ENCODE measurements at regions not wholly inside any gene's neighbourhood (a gene's known extent, or its start where the extent isn't known, plus 50 kb on each side); places are given as distances from the start of the nearest gene placed in this dataset.
A peak's percentile ranks its signal among the peaks of the same experiment; 100 is the strongest.

- H3K9ac ChIP-seq (ENCODE audit: control insufficient read depth, insufficient read depth, low read length): no peak overlapping the region
- POLR2A ChIA-PET: interaction anchor here (1.3 kb wide), 1 partner anchor 9 kb away, joined by 5 read pairs; no protein-coding TSS in a partner anchor
- H2AFZ ChIP-seq (ENCODE audit: control insufficient read depth, low read depth, low read length): no peak overlapping the region
- in situ Hi-C loops (cut with MboI): loop anchor here (25.0 kb wide), 1 partner anchor 1316 kb away; the partner anchor contains the start of gene PCDH17
- H3K9me3 ChIP-seq (replicated peaks; ENCODE audit: control insufficient read depth, insufficient read depth, low read length): peaks cover 8% of the 10 kb centered on the region; the same call in 2 of the 3 replicates
- no peaks in the 10 kb centered on the region for H4K20me1 ChIP-seq (ENCODE audit: control insufficient read depth, insufficient read depth)
- H3K36me3 ChIP-seq (ENCODE audit: control insufficient read depth in 2 of 2, insufficient read depth in 2 of 2, low read length in 1 of 2): no peaks in the 10 kb centered on the region
- 0% methylated on average over 1 of the region's 1 CpG for WGBS (ENCODE audit: insufficient coverage, insufficient replicate concordance, low lambda C conversion rate, missing lambda C conversion rate)
- peak; percentile 76 for ATAC-seq
- FAIRE-seq: peak; percentile 89
- H3K27me3 ChIP-seq (replicated peaks in 1 of 2; ENCODE audit: control insufficient read depth in 2 of 2, insufficient read depth in 2 of 2, low read length in 1 of 2): no peaks in the 10 kb centered on the region
- peak overlapping the region; percentile 18; the same call in 1 of the 2 replicates for H3K27ac ChIP-seq (ENCODE audit: control insufficient read depth, insufficient read depth)
- BruUV-seq (replicated peaks): no TSS peak
- H3K4me2 ChIP-seq (ENCODE audit: control insufficient read depth, insufficient read depth): 0 out of 2 replicates have a peak overlapping the region, but pooled peaks have one; percentile 25
- intact Hi-C loops (cut with micrococcal nuclease; ENCODE audit: unreplicated experiment): loop anchor here (2.0 to 10.0 kb wide), 3 partner anchors 61 to 409 kb away; no protein-coding TSS in a partner anchor
- no peaks in the 10 kb centered on the region; the same call in 1 of the 2 replicates for H3K4me1 ChIP-seq (ENCODE audit: control insufficient read depth, insufficient read depth, low read length)
- peak; percentile 87 for DNase-seq (ENCODE audit: low read depth, low spot score)
- CTCF ChIA-PET: interaction anchor here (6.8 kb wide), 1 partner anchor 1327 kb away, joined by 42 read pairs; no protein-coding TSS in a partner anchor
- H3K4me3 ChIP-seq: no peak overlapping the region
- RAD21 ChIA-PET (ENCODE audit: unreplicated experiment): interaction anchor here (1.0 to 1.6 kb wide), 2 partner anchors 34 to 334 kb away, joined by 4 to 5 read pairs; no protein-coding TSS in a partner anchor
- SMC1A ChIA-PET (ENCODE audit: uncharacterized antibody, unreplicated experiment): interaction anchor here (0.7 to 2.8 kb wide), 3 partner anchors 12 to 334 kb away, joined by 3 to 10 read pairs (median 3); no protein-coding TSS in a partner anchor
- no peaks in the 10 kb centered on the region for H3K79me2 ChIP-seq (ENCODE audit: control insufficient read depth, insufficient read depth, low read length)
- TF ChIP-seq PAX5 (IDR thresholded peaks at IDR 0.05; ENCODE audit: borderline replicate concordance, low read depth, low read length) (peak; percentile 94), TCF12 (IDR thresholded peaks at IDR 0.05; ENCODE audit: low read depth, low read length) (peak; percentile 98), KAT2A (conservative IDR thresholded peaks at IDR 0.05; ENCODE audit: control insufficient read depth, low read depth, low read length) (no peak), IKZF2 (IDR thresholded peaks at IDR 0.05) (peak; percentile 99), SMARCA5 (IDR thresholded peaks at IDR 0.05) (no peak), ZBED1 (IDR thresholded peaks at IDR 0.05; ENCODE audit: borderline replicate concordance) (peak; percentile 47; the same call in 1 of the 2 replicates), RB1 (IDR thresholded peaks at IDR 0.05; ENCODE audit: borderline replicate concordance) (no peak), CHD1 (IDR thresholded peaks at IDR 0.05; ENCODE audit: low read depth, low read length) (no peak), POLR2AphosphoS2 (IDR thresholded peaks at IDR 0.05; ENCODE audit: low read depth, low read length) (no peak), DPF2 (IDR thresholded peaks at IDR 0.05) (peak; percentile 97), SUPT20H (IDR thresholded peaks at IDR 0.05; ENCODE audit: borderline replicate concordance, control insufficient read depth, low read depth, low read length) (no peak), MXI1 (IDR thresholded peaks at IDR 0.05; ENCODE audit: low read depth, low read length) (peak; percentile 48; the same call in 1 of the 2 replicates), GATAD2B (conservative IDR thresholded peaks at IDR 0.05; ENCODE audit: low read depth) (peak; percentile 55; the same call in 1 of the 2 replicates), MTA3 (IDR thresholded peaks at IDR 0.05; ENCODE audit: borderline replicate concordance, low read length) (peak; percentile 67; the same call in 1 of the 2 replicates), ELK1 (IDR thresholded peaks at IDR 0.05; ENCODE audit: low read depth, low read length) (no peak; the same call in 1 of the 2 replicates), USF1 (IDR thresholded peaks at IDR 0.05; ENCODE audit: borderline replicate concordance, extremely low read length, insufficient read depth, low read depth, low read length) (no peak), FOXM1 (IDR thresholded peaks at IDR 0.05; ENCODE audit: low read depth, low read length) (peak; percentile 88; the same call in 1 of the 2 replicates), MYB (IDR thresholded peaks at IDR 0.05; ENCODE audit: borderline replicate concordance, low read depth, low read length) (no peak), ZSCAN29 (IDR thresholded peaks at IDR 0.05) (no peak), ZNF384 (IDR thresholded peaks at IDR 0.05; ENCODE audit: borderline replicate concordance, low read depth, low read length) (no peak), PKNOX1 (IDR thresholded peaks at IDR 0.05) (peak; percentile 58)
Observed at GRCh38 chr13:58953638-58954037, 1210.1 kb downstream of the DIAPH3 start.
